ENCODE measurements at regions not wholly inside any gene's neighbourhood (a gene's known extent, or its start where the extent isn't known, plus 50 kb on each side); places are given as distances from the start of the nearest gene placed in this dataset.
A peak's percentile ranks its signal among the peaks of the same experiment; 100 is the strongest.

DNA sequence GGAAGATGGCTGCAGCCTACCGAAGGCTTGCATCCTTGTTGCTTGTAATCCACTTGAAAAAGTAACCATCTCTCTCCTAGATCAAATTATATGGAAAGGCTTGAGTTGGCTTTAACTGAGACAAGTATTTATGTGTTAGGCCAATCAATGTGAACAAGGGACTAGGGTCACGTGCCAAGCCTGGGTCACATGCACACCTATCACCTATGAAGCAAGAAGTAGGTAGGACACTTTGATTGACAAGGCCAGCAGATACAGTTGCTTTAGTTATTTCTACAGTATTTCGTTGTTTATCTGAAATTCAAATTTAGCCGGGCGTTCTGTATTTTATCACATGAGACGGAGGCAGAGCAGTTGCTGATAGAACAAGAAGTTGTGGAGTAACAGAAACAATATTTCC, 212.3 kb upstream of the OTX2 start:
- no peak overlapping the region for H3K4me3 Mint-ChIP-seq
- H3K27ac Mint-ChIP-seq: peak overlapping the region in 1 of 3 experiments; percentile 10; a peak in 2 of 7 replicates
- Histone ChIP-seq H3K14ac (ENCODE audit: insufficient read depth, low read length) (no peak overlapping the region), H3K4ac (ENCODE audit: low read depth, low read length) (no peak overlapping the region), H2AK5ac (ENCODE audit: insufficient read length, low read length) (no peak overlapping the region), H3K79me2 (ENCODE audit: insufficient read depth, low read length) (no peaks in the 10 kb centered on the region), H3K4me1 (ENCODE audit: insufficient read depth, low read length) (peaks cover 4% of the 10 kb centered on the region), H3K56ac (ENCODE audit: insufficient read length, low read depth, low read length) (no peak overlapping the region), H3K18ac (ENCODE audit: insufficient read length, low read depth, low read length) (no peak overlapping the region), H4K20me1 (ENCODE audit: control insufficient read depth, insufficient read depth, insufficient read length) (no peaks in the 10 kb centered on the region), H3T11ph (ENCODE audit: low read length) (no peak overlapping the region), H4K5ac (ENCODE audit: insufficient read length, low read depth, low read length) (no peak overlapping the region), H3K9me3 (ENCODE audit: control insufficient read depth, low read depth, low read length) (no peaks in the 10 kb centered on the region), H2BK12ac (ENCODE audit: insufficient read length, low read depth, low read length) (no peak overlapping the region), H2BK15ac (ENCODE audit: low read depth, low read length) (no peak overlapping the region), H3K27me3 (ENCODE audit: insufficient read depth, low read length) (no peaks in the 10 kb centered on the region), H3K79me1 (ENCODE audit: insufficient read depth, low read depth, low read length, poor library complexity, severe bottlenecking) (no peaks in the 10 kb centered on the region), H2BK5ac (ENCODE audit: insufficient read length, low read length) (no peak overlapping the region), H3K23ac (ENCODE audit: insufficient read length, low read depth, low read length) (no peak overlapping the region), H2BK120ac (ENCODE audit: low read depth, low read length, poor library complexity, severe bottlenecking) (no peak overlapping the region), H3K9ac (ENCODE audit: extremely low read depth, insufficient read length, low read length) (no peak overlapping the region), H2AFZ (ENCODE audit: low read length) (no peak overlapping the region), H2BK20ac (ENCODE audit: low read depth, low read length, poor library complexity, severe bottlenecking) (no peak overlapping the region), H3K27ac (ENCODE audit: insufficient read length, low read depth, low read length) (no peak overlapping the region), H3K4me2 (ENCODE audit: insufficient read depth, insufficient read length, low read length) (no peak overlapping the region), H4K8ac (replicated peaks; ENCODE audit: insufficient read length, low read depth, low read length) (no peak overlapping the region), H3K23me2 (ENCODE audit: insufficient read length, low read depth, low read length, poor library complexity, severe bottlenecking) (no peaks in the 10 kb centered on the region), H4K91ac (ENCODE audit: insufficient read length, low read depth, low read length) (no peak overlapping the region)
- H3K36me3 Mint-ChIP-seq (ENCODE audit: insufficient read depth in 1 of 3, low read depth in 3 of 3): peaks cover 5 to 30% (median 12%) of the 10 kb centered on the region in 3 experiments; a peak in 6 of 7 replicates
- H3K9me3 Mint-ChIP-seq: peaks cover 10 to 12% of the 10 kb centered on the region in 2 experiments; a peak in 4 of 5 replicates
- H3K4me1 Mint-ChIP-seq: peaks cover 21 to 29% of the 10 kb centered on the region in 2 experiments
- TF ChIP-seq, protein P1, sequence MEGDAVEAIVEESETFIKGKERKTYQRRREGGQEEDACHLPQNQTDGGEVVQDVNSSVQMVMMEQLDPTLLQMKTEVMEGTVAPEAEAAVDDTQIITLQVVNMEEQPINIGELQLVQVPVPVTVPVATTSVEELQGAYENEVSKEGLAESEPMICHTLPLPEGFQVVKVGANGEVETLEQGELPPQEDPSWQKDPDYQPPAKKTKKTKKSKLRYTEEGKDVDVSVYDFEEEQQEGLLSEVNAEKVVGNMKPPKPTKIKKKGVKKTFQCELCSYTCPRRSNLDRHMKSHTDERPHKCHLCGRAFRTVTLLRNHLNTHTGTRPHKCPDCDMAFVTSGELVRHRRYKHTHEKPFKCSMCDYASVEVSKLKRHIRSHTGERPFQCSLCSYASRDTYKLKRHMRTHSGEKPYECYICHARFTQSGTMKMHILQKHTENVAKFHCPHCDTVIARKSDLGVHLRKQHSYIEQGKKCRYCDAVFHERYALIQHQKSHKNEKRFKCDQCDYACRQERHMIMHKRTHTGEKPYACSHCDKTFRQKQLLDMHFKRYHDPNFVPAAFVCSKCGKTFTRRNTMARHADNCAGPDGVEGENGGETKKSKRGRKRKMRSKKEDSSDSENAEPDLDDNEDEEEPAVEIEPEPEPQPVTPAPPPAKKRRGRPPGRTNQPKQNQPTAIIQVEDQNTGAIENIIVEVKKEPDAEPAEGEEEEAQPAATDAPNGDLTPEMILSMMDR (conservative IDR thresholded peaks at IDR 0.05): no peak
- no peaks in the 10 kb centered on the region for H3K27me3 Mint-ChIP-seq (ENCODE audit: low read depth)
- DNase-seq: no peak
- no CpG with 5 or more reads among the region's 6 CpGs for WGBS (ENCODE audit: extremely low coverage, insufficient read length, low lambda C conversion rate)

Data from H9 (cell line).